ENCODE measurements at regions not wholly inside any gene's neighbourhood (a gene's known extent, or its start where the extent isn't known, plus 50 kb on each side); places are given as distances from the start of the nearest gene placed in this dataset.

DNA sequence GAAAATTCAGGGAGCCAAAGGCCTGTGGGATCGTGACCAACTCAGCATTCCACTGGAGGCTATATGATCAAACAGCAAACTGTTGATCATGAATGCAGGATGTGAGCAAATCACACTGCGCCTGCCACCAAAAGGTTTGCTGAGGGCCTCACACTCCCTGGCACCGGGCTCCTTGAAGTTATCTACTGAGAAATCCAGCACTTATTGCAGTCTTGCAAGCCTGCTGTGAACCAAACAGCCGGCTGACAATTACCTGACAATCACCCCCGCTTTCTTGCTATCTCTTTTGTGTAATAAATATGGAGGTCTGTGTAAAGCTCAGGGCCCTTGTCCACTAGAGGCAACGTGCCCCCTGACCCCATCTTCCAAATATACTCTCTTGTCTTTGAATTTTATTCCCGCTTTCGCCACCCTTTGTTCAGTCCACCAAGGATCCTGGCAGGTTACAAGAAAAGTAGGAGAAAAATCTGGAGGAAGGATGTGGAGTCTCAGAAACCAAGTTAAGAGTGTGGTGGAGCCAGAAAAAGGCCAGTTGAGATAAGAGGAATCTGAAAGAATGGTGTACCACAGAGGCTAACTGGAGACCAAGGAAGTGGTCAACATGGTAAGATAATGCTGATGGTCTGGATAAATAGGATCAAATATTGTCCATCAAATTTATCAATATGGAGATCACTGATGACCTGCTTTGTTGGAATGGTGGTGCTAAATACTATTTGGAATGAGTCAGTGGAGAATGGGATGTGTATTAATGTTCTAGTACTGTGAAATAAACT lies 229.2 kb downstream of the ALX1 start:
- no peak for DNase-seq

DNA sequence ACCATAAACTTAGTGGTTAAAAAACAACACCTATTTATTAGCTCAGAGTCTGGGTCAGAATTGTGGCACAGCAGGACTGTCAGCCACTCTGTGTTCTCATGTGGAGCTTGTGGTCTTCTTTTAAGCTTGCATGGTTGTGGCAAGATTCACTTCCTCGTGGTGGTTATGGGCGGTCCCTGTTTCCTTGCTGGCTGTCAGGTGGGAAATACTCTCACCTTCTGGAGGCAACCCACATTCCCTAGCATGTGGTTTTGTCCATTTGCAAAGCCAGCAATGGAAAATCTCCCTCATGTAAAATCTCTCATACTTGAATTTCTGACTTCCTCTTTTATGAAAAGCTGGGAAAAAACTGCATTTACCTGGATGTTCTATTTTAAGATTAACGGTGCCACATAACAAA lies 229.8 kb downstream of the ALX1 start:
- no peak for DNase-seq

DNA sequence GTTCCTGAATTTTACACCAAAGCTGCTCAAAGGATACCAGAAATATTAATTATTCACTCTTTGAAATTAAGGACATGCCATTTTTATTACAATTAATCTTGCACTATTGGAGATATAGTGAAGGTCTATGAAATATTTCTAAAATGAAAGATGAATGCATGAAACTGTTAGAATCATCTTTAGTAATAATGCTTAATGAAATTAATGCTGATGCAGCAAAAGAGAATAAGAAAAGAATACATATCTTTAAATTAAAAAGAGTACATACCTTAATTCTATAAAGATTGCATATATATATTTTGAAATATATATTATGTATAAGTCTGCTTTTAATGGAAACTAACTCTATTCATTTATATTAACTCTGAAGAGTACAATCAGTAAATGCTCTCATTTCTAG lies 236.0 kb downstream of the ALX1 start:
- no peak for DNase-seq

DNA sequence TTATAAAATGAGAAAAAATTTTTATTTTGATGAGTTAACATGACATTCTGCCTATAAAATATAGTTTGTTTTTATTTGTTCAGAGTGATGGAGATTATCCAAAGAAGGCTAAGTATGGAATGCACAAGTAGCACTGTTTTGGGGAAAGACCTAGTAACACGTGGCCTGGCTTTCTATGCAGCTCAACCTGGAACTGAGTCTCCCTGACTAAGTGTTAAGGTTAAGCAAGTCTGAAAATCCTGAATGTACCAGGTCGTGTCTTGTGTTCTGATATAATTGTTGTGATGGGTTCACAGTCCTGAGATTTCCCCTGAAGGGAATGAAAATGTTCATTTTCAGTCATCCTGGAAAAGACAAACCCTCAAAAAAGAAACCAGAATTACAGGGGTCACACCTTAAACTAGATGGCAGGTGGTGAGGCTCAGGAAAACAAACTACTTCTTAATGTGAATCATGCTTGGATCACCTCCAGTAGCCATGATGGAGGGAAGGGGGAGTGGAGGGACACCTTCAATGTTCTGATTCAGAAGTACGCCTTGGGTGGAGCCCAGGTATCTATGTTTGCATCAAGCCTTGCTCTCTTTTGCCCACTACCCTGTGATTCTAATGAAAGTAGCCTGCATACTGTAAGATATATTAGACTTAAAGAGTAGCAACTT lies 236.8 kb downstream of the ALX1 start:
- DNase-seq, result no peak

DNA sequence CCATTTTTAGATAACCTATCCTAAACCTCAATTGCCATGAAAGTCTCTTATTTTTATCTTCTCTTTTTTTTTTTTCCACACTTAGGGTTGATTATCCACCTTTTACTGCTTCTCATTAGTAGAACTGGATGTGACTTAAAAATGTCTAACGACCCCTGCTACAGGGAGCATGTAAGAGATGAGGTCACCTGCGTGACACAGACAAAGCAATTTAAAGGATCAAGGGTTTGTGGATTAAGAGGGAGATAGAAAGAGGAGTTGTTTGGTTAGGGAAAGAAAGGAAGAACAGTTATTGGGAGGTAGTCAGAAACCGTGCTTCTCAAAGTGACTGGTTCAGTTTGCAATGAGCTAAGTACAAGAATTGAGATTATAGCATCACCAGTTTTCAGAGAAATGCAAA lies 239.1 kb downstream of the ALX1 start:
- no peak for DNase-seq

DNA sequence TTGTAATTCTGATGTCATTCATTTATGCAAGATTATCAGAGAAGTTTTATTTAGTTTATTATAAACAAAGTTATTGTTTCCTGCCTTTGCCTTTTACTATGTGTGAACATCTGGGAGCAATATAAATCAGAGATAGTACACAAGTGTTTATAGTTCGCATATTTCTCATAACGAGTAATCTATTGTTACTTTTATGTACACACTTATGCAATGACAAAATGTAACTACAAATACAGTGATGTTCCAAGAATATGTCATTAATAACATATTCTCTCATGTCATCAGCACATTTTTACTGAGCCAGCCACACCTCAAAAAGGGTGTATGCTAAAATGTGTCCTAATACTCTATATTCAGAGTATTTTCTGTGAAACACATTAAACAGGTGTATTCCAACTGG lies 243.2 kb downstream of the ALX1 start:
- DNase-seq, result no peak

DNA sequence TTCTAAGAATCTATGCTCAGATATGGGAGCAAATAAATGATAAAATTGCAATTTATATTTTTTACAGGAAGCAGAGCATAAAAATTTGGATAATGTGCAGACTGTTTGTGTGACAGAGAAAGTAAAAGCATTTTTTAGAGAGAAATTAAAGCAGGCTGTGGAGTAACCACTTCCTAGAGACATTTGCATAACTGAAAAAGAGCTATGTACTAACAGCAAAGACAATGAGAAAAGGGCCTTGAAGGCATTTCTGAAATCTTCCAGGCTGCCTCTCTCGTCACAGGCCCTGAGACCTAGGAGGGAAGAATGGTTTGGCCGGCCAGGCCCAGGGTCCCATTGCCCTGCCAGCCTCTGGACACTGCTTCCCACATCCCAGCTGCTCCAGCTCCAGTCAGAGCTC lies 247.2 kb downstream of the ALX1 start:
- DNase-seq, result no peak

DNA sequence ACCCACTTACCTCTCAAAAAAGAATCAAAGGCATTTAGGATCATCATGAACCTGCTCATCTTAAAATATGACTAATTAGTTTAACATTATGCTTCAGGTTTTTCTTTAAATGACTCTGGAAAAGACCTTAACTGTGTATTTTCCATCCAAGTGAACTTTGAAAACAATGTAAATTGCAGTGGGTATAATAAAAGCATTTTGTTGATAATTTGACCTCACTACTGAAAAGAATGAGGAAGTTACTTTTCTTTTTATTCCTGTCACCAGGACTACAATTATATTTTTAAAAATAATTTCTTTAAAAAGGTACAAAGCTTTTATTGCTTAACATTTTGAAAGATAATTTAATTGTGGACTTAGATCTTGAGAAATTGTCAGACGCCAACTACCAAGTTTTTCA lies 249.9 kb downstream of the ALX1 start:
- no peak for DNase-seq

DNA sequence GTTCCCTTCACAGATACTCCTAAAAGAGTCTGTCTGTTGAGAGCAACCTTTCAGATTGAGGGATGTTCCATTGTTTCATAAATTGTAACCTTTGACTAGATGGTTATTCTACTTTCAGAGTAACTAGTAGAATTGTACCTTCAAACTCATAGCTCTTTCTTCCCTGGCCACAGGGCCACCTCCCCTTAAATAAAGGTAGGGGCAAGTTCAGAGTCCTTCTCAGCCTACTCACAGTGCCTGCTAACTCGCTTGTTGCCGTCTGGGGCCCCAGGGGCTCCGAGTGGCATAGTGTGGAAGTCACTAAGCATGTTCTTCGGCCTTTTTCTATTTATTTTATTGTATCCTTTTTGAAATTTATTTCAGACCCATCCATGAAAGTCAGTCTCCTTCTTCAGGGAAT lies 250.4 kb downstream of the ALX1 start:
- DNase-seq, result no peak

DNA sequence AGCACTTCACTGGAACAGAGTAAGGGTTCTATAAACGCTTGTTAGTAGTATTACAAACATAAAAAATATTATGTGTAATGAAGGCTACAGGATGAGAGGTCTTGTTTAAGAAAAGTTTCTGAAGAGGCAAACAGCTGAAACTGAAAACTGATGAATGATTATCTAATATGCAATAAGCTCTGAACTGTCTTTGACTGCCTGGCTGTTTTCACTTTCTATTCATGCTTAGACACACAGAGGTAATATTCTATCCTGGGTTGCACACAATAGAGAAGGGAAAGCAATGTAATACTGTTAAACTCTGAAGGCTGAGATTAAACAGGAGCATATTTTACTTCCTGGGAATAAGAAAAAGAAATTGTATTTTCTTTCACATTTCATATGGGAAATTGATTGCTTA lies 251.3 kb downstream of the ALX1 start:
- no peak for DNase-seq

DNA sequence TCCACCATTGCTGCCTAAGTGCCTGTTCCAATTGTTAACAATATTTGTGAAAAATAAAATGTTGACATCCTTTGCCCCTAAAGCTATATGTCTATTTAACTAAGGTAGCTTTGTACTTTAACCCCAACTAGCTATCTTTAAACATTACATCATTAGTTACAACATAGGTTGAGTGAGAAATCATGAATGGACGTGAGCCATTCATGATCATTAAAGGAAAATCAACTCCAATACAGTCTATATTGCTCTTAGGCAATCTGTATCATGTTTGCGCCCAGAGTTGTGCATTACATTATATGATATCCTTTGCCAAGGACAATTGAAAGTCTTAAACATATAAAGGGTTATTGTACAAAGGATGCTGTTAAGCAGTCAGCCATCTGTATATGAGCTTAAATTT lies 269.6 kb downstream of the ALX1 start:
- DNase-seq, result no peak

DNA sequence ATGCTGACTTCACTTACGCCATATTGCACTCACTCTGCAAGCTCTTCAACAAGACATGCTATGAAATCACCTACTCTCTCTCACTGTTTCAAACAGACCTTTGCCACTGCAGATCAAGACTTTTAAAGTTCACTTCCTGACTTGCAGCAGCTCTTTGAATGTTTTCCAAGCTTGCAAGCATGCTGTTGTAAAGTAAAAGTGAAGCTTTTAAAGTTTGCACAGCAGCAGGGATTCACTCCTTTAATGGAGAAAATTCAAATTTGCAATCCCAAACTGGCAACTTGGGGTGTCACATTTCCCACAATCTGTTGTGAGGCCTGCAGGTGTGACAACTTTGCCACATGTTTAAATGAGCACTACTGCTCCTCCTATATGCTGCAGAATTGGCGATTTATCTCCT lies 270.9 kb downstream of the ALX1 start:
- DNase-seq, result no peak

DNA sequence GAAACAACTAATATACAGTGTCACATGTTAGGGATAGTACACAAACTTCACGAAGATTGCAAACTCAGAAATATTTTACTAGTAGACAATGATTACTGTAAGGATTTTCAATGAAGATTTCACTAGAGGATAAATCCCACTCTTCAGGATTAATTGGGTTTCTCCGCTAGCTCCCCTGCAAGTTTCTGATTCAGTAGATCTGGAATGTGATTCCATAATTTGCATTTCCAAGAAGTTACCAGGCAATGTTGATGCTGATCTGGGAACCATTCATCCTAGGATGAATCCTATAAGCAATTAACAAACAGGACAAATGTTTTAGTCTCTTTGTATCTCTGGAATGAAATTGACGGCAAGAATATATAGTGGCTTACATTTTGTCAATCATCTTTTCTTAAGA lies 272.4 kb downstream of the ALX1 start:
- DNase-seq, result no peak

DNA sequence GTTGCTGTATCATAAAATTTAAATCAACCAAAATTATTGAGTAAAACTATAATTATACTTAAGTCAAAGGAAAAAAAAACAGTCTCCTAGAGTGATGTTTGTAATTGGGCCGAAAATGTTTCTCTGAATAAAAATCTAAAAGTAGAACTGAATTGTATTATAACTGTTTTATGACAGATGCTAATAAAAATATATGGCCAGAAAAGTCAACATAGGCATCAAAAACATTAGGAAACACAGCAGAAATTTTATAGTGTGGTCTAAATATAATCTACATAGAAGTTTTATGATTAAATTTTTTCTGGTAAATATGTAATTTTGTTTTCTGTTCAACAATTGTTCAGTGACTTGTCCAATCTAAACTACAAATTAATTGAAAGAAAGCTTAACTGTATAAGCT lies 277.8 kb downstream of the ALX1 start:
- DNase-seq, result no peak

DNA sequence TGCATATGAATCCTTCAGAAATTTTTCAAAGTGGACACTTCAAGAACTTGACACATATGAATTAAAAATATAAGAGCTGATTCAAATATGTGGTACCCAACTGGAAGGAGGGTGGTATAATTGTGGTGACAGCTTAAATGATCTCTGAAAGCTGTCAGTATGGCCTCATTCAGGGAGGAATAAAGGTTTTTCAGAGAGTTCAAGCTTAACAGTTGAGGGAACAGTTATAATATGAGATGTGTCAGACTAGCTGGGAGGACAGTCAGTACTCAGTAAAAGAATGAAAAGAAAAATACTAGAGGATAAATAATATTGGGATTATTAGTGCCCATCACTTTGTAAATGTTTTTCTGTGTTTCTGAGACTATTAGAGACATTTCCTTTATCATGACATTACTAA lies 277.5 kb downstream of the RASSF9 start:
- DNase-seq, result no peak

DNA sequence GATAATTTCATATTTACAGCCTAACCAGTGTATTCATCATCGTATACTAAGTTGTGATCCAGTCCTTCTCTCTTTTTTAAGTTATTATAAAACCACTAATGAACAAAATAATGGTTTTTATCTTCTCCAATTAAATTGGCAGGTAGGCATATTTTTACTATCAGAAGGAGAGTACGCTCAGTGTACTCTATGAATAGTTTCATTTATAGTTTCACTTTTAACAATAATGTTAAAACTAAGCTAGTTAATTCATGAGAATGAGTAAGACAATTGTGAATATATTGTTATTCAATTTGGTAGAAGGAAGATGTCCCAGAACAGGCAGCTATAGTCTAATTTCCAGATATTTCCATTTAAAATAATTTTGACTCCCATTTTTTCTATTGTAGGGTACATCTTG lies 277.1 kb downstream of the RASSF9 start:
- no peak for DNase-seq

DNA sequence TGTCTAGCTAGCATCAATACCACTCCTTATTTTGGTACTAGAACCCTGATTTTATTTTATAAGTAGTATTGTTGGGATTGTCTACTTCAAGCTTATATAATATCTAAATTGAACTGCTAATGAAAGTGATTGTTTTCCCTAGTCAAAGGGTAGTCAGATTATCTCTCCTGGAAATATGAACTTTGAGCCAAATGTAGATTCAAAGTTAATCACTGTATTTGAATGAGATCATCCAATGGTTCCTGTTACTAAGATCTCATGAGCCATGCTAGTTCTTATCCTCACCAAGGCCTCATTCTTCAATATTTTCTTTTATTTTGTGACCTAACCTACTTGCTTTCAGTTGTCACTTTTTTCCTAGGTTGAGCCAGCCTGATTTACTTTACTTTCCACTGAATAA lies 276.7 kb downstream of the RASSF9 start:
- no peak for DNase-seq

DNA sequence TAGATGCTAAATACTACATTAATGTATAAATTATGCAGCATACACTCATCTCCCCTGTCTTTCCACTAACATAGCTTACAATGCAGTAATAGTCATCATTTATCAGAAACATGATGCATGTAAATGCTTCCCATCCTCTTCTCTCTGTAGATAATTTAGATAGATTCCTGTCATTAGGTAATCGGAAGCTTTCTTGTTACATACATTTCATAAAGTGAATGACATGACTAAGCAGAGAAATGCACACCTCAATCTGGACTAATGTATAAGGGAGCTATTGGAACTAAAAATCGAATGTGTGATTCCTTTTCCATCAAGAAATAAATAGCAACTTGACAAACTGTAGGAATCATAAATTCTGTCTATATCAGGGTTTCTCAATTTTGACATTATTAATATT lies 273.4 kb downstream of the RASSF9 start:
- no peak for DNase-seq

DNA sequence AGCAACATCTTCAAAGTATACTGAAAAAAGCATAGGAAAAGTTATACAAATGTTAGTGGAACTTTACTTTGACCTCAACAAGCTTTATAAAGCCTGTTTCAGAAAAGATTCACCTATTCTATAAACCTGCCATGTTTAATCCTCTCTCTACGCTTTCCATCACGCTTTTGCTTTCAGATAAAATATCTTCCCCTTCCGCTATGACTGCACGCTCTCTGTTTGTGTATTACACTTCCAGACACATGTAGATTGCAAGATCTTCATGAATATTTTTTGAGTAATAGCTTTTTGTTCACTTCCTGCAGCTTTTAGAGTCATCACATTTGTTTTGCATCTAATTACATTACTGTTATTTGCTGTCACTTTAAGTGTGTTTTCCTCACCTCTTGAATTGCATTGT lies 271.4 kb downstream of the RASSF9 start:
- DNase-seq, result no peak

DNA sequence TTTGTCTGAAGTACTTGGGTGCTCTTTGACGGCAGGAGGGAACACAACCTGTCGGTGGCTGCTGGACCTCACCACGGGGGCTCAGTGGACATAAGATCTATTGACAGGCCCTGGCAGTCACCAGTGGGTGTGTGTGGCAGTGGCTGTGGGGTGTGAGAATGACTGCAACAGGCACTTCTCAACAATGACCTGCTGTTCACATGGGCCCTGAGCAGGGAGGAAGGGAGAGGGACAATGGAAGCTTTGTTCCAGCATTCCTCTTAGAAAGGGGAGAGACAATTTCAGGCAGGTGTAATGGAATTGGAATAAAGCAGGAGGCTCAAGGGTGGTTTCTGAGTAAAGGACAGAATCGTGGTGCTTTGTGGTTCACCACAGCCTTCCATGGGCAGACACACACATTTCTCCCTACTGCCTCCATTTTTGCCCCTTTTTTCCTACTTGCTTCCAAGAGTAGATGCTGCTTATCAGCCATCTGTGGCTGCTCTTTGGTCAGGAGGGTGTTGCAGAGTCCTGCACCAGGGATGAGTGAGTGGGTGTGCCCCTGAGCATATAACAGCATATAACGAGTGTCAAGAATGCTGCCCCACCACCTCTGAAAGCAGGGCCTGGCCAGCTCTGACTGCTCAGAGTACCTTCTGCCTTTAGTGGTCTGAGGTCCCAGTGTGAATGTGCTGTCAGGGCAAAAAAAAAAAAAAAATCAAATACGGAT lies 267.7 kb downstream of the RASSF9 start:
- DNase-seq, result no peak

DNA sequence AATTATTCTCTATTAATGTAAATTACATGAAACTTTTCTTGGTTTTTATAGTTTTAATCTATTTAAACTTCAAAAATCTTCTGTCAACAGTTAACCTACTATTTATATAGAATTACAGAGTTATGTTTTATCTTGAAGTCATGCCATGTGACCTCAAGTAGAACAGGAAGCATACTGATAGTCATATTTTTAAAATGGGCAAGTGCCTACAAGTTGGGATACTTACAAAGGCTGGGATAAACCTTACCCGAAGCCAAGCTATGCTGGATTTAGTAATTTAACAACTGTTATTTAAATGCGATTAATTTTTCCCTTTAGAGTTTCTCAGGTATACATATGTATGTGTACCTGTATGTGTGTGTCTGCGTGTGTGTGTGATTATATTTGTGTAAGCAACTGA lies 266.9 kb downstream of the RASSF9 start:
- DNase-seq, result no peak

DNA sequence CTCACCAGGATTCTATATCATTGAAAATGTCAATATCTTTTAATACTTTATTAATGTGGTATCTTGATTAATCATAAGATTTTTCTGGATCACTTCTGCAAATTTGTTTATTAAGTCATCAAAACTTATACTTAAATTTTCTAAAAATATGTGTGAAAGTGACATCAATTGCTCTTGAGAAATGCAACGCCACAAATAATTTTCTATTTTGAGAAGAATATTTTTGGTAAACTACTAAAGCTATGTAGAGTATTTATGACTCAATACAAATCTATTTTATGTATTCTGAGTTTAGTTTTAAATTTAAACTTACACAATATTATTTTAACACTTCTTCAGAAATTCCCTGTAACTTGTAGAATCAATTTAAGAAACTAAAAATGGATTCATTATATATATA lies 263.3 kb downstream of the RASSF9 start:
- no peak for DNase-seq

DNA sequence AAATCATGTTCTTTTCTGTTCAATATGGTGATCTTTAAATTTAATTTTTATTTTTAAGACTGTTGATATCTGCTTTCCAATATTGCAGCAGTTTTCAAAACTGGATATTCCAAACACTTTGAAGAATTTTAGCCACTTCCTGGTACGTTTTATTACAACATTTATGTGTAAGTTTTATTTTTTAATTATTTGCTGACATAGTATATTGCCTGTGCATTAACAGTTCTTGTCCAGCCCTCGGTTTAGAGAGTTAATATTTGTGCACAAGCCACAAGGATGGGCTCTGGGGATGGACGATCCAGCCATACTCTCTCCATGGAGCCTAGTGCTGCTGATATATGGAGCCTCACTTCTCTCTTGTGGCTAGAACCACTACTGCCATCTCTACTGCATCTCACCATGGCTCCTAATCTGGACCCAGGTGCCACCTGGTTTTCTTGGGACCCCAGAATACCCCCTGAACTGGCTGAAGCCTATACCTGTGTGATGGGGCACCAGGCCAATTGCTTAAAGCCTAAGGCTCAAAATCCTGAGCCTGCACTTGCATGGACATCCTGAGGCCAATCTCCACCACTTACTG lies 262.5 kb downstream of the RASSF9 start:
- DNase-seq, result no peak

DNA sequence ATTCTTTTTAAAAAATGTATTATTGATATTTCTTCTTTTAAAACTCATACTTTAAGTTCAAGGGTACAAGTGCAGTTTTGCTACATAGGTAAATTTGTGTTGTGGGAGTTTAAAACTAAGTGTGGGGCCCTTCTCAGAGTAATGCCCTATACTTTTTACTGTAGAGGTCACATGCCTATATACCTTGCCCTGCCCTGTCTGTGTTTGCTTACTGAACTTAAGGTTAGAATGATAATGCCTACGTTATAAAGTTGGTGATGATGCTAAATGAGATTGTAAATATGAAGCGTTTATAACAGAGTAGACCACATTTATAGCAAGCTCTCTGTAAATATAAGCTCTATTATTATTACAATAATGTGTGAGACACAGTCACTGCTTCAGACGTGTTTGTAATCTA lies 261.9 kb downstream of the RASSF9 start:
- no peak for DNase-seq

All from T-helper 2 cell (primary cell).